Hepatocyte (in vitro differentiated cells): ENCODE measurements at regions not wholly inside any gene's neighbourhood (a gene's known extent, or its start where the extent isn't known, plus 50 kb on each side); places are given as distances from the start of the nearest gene placed in this dataset.

Experiments used
- DNase-seq: peaks from one replicate; pipeline ENCODE4 v3.0.0-alpha.2; 2016; ENCODE audit warnings: low spot score
- H2AFZ ChIP-seq: fragments of 200-600 bp; sonication (generic); 2 replicates; pipeline ENCODE4 v1.6.0; 2016; ENCODE audit warnings: antibody characterized with exemption, mild to moderate bottlenecking
- H3K27ac ChIP-seq: fragments of 200-600 bp; sonication (generic); 2 replicates; pipeline ENCODE4 v1.5.1; 2016; ENCODE audit warnings: mild to moderate bottlenecking
- H3K27me3 ChIP-seq: fragments of 200-600 bp; sonication (generic); 2 replicates; pipeline ENCODE4 v1.6.1; 2016
- H3K36me3 ChIP-seq: fragments of 200-600 bp; sonication (generic); replicated peaks from 2 replicates; pipeline ENCODE4 v1.5.1; 2016; ENCODE audit warnings: low read depth; ENCODE audit not compliant: insufficient read depth
- H3K4me1 ChIP-seq: fragments of 200-600 bp; sonication (generic); 2 replicates; pipeline ENCODE4 v1.5.1; 2016; ENCODE audit warnings: mild to moderate bottlenecking, moderate library complexity; ENCODE audit not compliant: insufficient read depth
- H3K4me2 ChIP-seq: fragments of 200-600 bp; sonication (generic); 2 replicates; pipeline ENCODE4 v1.6.0; 2016
- H3K4me3 ChIP-seq: fragments of 200-600 bp; sonication (generic); 2 replicates; pipeline ENCODE4 v1.5.1; 2016; ENCODE audit warnings: mild to moderate bottlenecking
- H3K79me2 ChIP-seq: fragments of 200-600 bp; sonication (generic); 2 replicates; pipeline ENCODE4 v1.6.0; 2017; ENCODE audit warnings: mild to moderate bottlenecking
- H3K9me2 ChIP-seq: fragments of 200-600 bp; sonication (generic); replicated peaks from 2 replicates; pipeline ENCODE4 v1.6.0; 2017; ENCODE audit warnings: mild to moderate bottlenecking; ENCODE audit not compliant: insufficient read depth
- H3K9me3 ChIP-seq: fragments of 200-600 bp; sonication (generic); 2 replicates; pipeline ENCODE4 v1.5.1; 2016; ENCODE audit warnings: low read depth, mild to moderate bottlenecking
- H4K20me1 ChIP-seq: fragments of 200-600 bp; sonication (generic); 2 replicates; pipeline ENCODE4 v1.6.0; 2016; ENCODE audit warnings: mild to moderate bottlenecking; ENCODE audit not compliant: insufficient read depth, poor library complexity, severe bottlenecking
- CTCF ChIP-seq: fragments of 200-600 bp; sonication (generic); IDR thresholded peaks from 2 replicates; pipeline ENCODE4 v1.5.1; 2016; ENCODE audit warnings: antibody characterized with exemption, mild to moderate bottlenecking; ENCODE audit not compliant: poor library complexity
- EZH2 ChIP-seq: fragments of 200-600 bp; sonication (generic); IDR thresholded peaks from 2 replicates; pipeline ENCODE4 v1.6.1; 2016; ENCODE audit warnings: antibody characterized with exemption, mild to moderate bottlenecking, borderline replicate concordance
- EZH2phosphoT487 ChIP-seq: fragments of 200-600 bp; sonication (generic); IDR thresholded peaks from one replicate; pipeline ENCODE4 v1.6.1; 2018; ENCODE audit warnings: antibody characterized with exemption, mild to moderate bottlenecking, low read depth, moderate library complexity; ENCODE audit not compliant: unreplicated experiment, severe bottlenecking
- WGBS: methylation state at CpG from one replicate; pipeline ENCODE4 v1.1.6; 2016; ENCODE audit warnings: low lambda C conversion rate; ENCODE audit errors: missing lambda C conversion rate; 5-methylcytosine and 5-hydroxymethylcytosine counted together

GRCh38 chr2:11022591-11023273 lies 111.0 kb downstream of the KCNF1 start:
- no peaks in the 10 kb centered on the region for H3K9me3 ChIP-seq
- H3K4me1 ChIP-seq, result no peaks in the 10 kb centered on the region
- no peaks in the 10 kb centered on the region for H3K36me3 ChIP-seq
- TF ChIP-seq EZH2 (no peak), CTCF (no peak), EZH2phosphoT487 (no peak)
- no peak overlapping the region for H3K27ac ChIP-seq
- no peaks in the 10 kb centered on the region for H3K79me2 ChIP-seq
- H2AFZ ChIP-seq, result no peak overlapping the region
- H3K4me2 ChIP-seq, result no peak overlapping the region
- H3K9me2 ChIP-seq, result no peaks in the 10 kb centered on the region
- 84% methylated on average over 12 of the region's 12 CpGs for WGBS
- H3K27me3 ChIP-seq, result no peaks in the 10 kb centered on the region
- DNase-seq, result no peak
- no peak overlapping the region for H3K4me3 ChIP-seq
- H4K20me1 ChIP-seq, result no peaks in the 10 kb centered on the region

- no peaks in the 10 kb centered on the region for H4K20me1 ChIP-seq
- no peaks in the 10 kb centered on the region for H3K9me3 ChIP-seq
- no peak overlapping the region for H3K4me3 ChIP-seq
- H3K4me2 ChIP-seq, result no peak overlapping the region
- TF ChIP-seq CTCF (no peak), EZH2 (no peak), EZH2phosphoT487 (no peak)
- no peaks in the 10 kb centered on the region for H3K36me3 ChIP-seq
- no peak for DNase-seq
- H3K4me1 ChIP-seq, result no peaks in the 10 kb centered on the region
- H3K79me2 ChIP-seq, result no peaks in the 10 kb centered on the region
- no peak overlapping the region for H2AFZ ChIP-seq
- 91% methylated on average over 29 of the region's 29 CpGs for WGBS
- no peaks in the 10 kb centered on the region for H3K27me3 ChIP-seq
- H3K27ac ChIP-seq, result no peak overlapping the region
- H3K9me2 ChIP-seq, result no peaks in the 10 kb centered on the region
These were observed 111.9 kb downstream of the KCNF1 start for GRCh38 chr2:11023326-11024258.

- DNase-seq, result peak; percentile 29
- 63% methylated on average over 14 of the region's 14 CpGs for WGBS
- no peak overlapping the region for H2AFZ ChIP-seq
- H3K27me3 ChIP-seq, result no peaks in the 10 kb centered on the region
- H3K36me3 ChIP-seq, result no peaks in the 10 kb centered on the region
- no peak overlapping the region for H3K4me3 ChIP-seq
- no peaks in the 10 kb centered on the region for H4K20me1 ChIP-seq
- H3K4me2 ChIP-seq, result no peak overlapping the region
- no peaks in the 10 kb centered on the region for H3K9me2 ChIP-seq
- no peaks in the 10 kb centered on the region for H3K4me1 ChIP-seq
- no peaks in the 10 kb centered on the region for H3K9me3 ChIP-seq
- H3K27ac ChIP-seq, result no peak overlapping the region
- H3K79me2 ChIP-seq, result no peaks in the 10 kb centered on the region
- TF ChIP-seq CTCF (no peak), EZH2phosphoT487 (no peak), EZH2 (no peak)
These were observed 112.5 kb downstream of the KCNF1 start for GRCh38 chr2:11024259-11024645.
